ENCODE measurements at regions not wholly inside any gene's neighbourhood (a gene's known extent, or its start where the extent isn't known, plus 50 kb on each side); places are given as distances from the start of the nearest gene placed in this dataset.

DNA sequence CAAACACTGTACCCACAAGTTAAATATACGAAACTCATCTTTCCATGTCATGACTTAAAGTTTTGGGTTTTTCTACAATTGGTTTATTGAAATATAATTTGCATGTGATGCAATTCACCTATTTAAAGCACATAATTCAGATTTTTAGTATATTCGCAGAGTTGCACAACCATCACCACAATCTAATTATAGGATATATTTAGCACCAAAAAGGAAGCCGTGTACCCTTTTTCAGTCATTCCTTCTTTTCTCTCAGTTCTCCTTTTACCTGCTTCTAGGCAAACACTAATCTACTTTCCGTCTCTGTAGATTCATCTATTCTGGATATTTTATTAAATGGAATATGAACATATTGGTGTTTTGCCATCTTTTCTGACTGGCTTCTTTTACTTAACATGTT lies 1458.1 kb upstream of the TENM4 start:
- no peak for DNase-seq

GRCh38 chr11:80886684-80887083 lies 1445.9 kb upstream of the TENM4 start:
- no peak for DNase-seq

DNA sequence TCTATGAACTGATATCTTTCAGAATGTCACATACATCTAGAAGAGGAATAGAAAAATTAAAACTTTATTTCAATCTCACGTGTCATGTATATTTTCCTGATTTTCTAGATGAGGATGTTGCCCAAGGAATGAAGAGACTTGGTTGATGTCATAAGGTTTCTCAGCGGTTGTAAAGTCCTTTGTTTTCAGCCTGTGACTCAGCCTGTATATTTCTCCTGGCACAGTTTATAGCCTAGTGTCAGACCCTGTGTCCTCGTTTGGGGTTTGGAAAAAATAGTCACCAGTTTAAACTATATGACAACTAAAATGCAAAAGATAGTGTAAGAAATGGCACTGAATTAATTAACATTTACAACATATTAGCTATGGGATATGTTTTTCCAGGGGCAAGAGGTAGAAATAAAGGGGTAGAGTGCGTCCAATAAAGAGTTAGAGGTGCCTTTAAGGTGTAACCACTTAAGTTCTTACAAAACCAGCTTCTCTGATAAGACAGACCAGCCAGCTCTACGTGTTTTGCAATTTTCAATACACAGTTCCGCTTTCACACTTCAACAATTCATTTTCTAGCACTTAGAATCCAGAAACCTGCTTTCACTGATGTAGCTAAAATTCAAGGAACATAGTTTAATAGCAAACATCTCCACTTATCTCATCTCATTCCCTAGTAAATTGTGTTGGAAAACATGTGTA lies 1432.6 kb upstream of the TENM4 start:
- DNase-seq = no peak

- DNase-seq = no peak
Observed at GRCh38 chr11:80872116-80872728, 1431.4 kb upstream of the TENM4 start.

- DNase-seq = no peak
Observed at GRCh38 chr11:80868831-80869230, 1428.0 kb upstream of the TENM4 start.

DNA sequence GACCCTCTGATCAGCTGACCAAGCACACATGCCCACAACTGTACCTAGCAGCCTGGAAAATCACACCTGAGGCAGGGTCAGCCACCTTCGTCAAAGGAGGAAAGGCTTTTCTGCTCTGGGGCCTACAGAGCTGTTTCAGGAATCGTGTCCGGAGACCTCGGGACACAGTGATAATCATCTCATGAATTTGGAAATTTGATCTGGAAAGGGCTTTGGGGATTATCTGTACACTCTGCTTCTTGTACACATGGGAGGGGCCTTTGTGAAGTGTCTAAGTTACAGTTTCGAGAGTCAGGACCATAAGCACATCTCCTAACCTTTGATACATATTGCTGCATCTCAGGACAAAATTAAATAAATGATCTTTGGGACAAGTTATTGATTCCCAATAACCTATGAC lies 1421.2 kb upstream of the TENM4 start:
- DNase-seq = no peak

- DNase-seq = no peak
Observed at GRCh38 chr11:80861193-80861592, 1420.4 kb upstream of the TENM4 start.

DNA sequence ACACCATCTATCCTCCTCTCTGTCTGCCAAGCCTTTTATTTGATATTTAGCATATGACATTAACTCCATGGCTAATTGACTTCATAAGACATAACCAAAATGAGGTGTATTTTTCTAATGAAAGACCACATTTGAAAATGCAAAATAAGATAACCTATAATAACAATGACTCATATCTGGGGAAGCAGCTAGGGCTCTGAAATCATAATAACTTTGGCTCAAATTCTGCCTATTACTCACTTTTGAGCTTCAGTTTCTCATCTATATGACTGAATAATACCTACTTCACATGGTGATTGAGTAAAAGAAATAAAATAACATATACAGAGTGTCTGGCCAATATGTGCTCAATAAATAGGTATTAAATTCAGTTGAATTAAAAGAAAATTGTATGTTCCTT lies 1419.8 kb upstream of the TENM4 start:
- no peak for DNase-seq

DNA sequence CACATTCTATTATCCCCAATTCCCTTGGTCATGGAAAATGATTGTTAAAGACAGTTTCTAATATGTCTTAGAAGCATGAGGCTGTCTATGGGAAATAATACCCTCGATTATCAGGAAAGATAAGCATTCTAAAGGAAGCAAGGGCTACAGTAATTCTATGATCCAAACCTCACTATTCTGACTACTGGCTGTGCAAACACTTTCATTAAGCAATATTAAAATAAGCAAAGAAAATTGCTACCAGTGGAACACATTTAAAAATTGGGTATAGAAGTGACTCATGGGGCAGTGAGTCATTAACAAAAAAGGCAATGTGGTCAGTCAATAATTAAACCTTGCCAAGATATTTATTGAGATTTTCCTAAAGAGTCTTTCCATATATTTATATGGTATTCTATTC lies 1415.2 kb upstream of the TENM4 start:
- peak; percentile 15 for DNase-seq

GRCh38 chr11:80855426-80855825 lies 1414.6 kb upstream of the TENM4 start:
- DNase-seq = no peak

DNA sequence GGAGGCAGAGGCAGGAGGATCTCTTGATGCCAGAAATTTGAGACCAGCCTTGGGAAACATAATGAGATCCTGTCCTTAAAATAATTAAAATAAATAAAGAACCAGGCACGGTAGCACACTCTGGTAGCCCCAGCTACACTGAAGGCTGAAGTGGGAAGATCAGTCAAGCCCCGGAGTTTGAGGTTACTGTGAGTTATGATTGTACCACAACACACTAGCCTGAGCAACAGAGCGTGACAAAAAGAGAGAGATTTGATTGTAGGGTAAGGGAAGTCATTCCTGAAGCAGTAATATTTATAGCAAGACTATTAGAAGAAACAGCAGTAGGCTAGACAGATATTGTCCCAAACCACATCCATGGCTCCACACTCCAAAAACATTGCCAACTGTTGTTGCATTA lies 1408.4 kb upstream of the TENM4 start:
- no peak for DNase-seq

- peak; percentile 46 for DNase-seq
Observed at GRCh38 chr11:80846979-80847378, 1406.1 kb upstream of the TENM4 start.

- DNase-seq = no peak
Observed at GRCh38 chr11:80846442-80846841, 1405.6 kb upstream of the TENM4 start.

- no peak for DNase-seq
Observed at GRCh38 chr11:80844110-80844819, 1403.4 kb upstream of the TENM4 start.

DNA sequence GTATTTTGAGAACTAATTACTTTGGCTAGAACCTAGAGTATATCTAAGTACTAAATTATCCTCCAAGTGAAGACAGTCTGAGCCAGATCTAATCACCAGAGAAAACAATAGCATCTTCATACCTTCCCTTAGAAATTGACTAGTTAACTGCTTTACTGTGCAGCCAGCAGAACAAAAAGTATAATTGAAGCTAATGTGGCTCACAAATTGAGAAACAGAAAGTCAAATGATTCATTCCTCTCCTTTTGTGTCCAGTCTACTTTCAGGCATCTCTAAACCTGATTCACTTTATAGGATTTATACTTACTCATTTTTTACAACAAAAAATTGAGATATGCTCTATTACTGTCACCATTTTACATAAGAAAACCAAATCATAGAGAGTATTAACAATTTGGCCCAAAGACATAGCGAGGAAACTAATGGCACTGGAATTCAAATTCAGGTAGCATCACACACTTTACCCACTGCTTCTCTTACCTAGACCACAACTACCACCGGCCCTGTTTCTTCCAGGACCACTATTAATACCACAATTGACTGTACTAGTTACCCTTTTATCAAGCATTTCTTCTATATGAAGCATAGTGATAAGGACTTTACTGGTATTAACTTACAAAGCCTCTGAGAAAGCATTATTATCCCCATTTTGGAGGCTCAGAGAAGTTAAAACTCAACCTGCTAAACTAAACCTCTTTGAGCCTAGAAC lies 1402.6 kb upstream of the TENM4 start:
- DNase-seq = no peak

GRCh38 chr11:80842246-80842645 lies 1401.4 kb upstream of the TENM4 start:
- DNase-seq = no peak

GRCh38 chr11:80841675-80842074 lies 1400.8 kb upstream of the TENM4 start:
- no peak for DNase-seq

- DNase-seq = no peak
Observed at GRCh38 chr11:80838153-80838552, 1397.3 kb upstream of the TENM4 start.

DNA sequence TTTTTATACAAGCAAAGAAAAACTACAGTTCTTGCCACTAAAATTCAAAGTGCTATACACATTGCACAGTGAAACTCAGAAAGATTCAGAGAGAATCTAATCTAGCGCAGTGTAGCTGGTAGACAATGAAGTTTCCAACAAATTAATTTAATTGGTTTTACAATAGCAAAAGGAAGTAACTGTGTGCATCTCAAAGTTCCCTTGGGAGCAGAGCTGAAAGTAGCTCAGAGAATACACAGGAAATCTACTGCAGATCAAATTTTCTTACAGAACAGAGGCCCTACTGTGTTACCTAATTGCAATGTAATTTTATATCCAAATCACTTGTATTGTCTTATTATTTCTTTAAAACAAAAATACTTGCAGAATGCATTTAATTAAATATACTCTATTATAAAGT lies 1396.2 kb upstream of the TENM4 start:
- DNase-seq = no peak

- peak; percentile 35 for DNase-seq
Observed at GRCh38 chr11:80831374-80831773, 1390.5 kb upstream of the TENM4 start.

GRCh38 chr11:80827781-80828180 lies 1387.0 kb upstream of the TENM4 start:
- DNase-seq = no peak

GRCh38 chr11:80826808-80827207 lies 1386.0 kb upstream of the TENM4 start:
- DNase-seq = no peak

DNA sequence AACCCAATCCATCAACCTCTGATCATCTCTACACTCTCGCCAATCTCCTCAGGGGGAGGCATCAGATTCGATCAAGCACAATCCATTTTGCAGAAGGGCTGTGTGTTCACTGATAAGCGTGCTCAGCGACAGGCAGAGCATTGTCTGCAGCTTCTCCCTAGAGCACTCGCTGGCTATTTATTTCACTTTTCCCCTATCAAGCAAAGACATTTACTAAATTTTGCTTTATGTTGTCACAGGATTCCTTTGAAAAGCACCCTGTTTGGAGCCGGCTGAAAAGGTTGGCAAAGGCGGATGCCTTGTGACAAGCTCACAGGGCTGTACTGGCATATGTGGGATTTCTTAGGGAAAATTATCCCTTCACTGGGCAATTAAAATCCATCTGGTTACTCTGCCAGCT lies 1381.5 kb upstream of the TENM4 start:
- DNase-seq = no peak

- no peak for DNase-seq
Observed at GRCh38 chr11:80819271-80819670, 1378.4 kb upstream of the TENM4 start.

All from DMS53 (cell line).